Pancreas (tissue), 10 donors: ENCODE measurements at regions not wholly inside any gene's neighbourhood (a gene's known extent, or its start where the extent isn't known, plus 50 kb on each side); places are given as distances from the start of the nearest gene placed in this dataset.

Experiments
- ATAC-seq, 4 donors: fragments of 200-7000 bp; cut with Tn5 transposase; one replicate each; pipeline versions ENCODE4 v1.8.0 to v1.9.1; 2020; ENCODE audit warnings: mild to moderate bottlenecking in 4 of 4, moderate library complexity in 4 of 4
- DNase-seq, 6 donors: peaks; one replicate each; pipeline ENCODE4 v3.0.0-alpha.2; 2020
- FAIRE-seq: peaks from 2 replicates; lab custom pipeline; 2012; peaks lifted over from hg19 to GRCh38; lab: Jason Lieb, UNC
- H3K27ac ChIP-seq, 4 donors: fragments of 200-600 bp; sonication (generic); 1 replicate in 3 of 4; 2 replicates in 1 of 4; pipeline versions ENCODE4 v1.5.0 to v1.8.0; 2020
- H3K27me3 ChIP-seq, 4 donors: fragments of 200-600 bp; one replicate each; pipeline ENCODE4 v1.8.0; 2021
- H3K36me3 ChIP-seq, 3 donors: fragments of 200-600 bp; sonication (generic) in 1 of 3; one replicate each; pipeline versions ENCODE4 v1.5.0 to v1.8.0; 2020 to 2021
- H3K4me1 ChIP-seq, 3 donors: fragments of 200-600 bp; one replicate each; pipeline ENCODE4 v1.8.0; 2021
- H3K4me3 ChIP-seq, 4 donors: fragments of 200-600 bp; sonication (generic) in 2 of 4; one replicate each; pipeline versions ENCODE4 v1.5.0 to v1.8.0; 2020 to 2021
- H3K9me3 ChIP-seq, 4 donors: fragments of 200-600 bp; one replicate each; pipeline ENCODE4 v1.8.0; 2021
- CTCF ChIP-seq, 4 donors: fragments of 200-600 bp; sonication (generic) in 3 of 4; IDR thresholded peaks; one replicate each; pipeline versions ENCODE4 v1.5.0 to v1.8.0; 2021; ENCODE audit warnings: antibody characterized with exemption in 4 of 4
- whole genome bisulfite sequencing, 2 donors: extraction: QIAGEN DNeasy Blood & Tissue Kit; methylation state at CpG; one replicate each; pipeline ENCODE4 v1.1.7; 2013; 5-methylcytosine and 5-hydroxymethylcytosine counted together
- intact Hi-C, 3 donors: fragments of 100-400 bp; cut with DNase I; formaldehyde crosslinking; loops; one replicate each; pipeline versions ENCODE4 v1.11.1 to v1.14.2; 2022
- donor health status: healthy with polysubstance abuse.
- donor health status: DM: no; HTN: no; CAD: no; lungs with moderate emphysema.
- donor health status: DM: no; HTN: no; CAD: no.
- donor health status: control.
- donor health status: control.
- donor health status: Bipolar disorder and iron deficiency.
- donor health status: DM: yes; HTN: yes; CAD: no.
- donor health status: DM: no; HTN: no; CAD: no.
- donor health status: DM: no; HTN: no; CAD: no.
- donor health status: DM: yes; HTN: yes; CAD: no.

DNA sequence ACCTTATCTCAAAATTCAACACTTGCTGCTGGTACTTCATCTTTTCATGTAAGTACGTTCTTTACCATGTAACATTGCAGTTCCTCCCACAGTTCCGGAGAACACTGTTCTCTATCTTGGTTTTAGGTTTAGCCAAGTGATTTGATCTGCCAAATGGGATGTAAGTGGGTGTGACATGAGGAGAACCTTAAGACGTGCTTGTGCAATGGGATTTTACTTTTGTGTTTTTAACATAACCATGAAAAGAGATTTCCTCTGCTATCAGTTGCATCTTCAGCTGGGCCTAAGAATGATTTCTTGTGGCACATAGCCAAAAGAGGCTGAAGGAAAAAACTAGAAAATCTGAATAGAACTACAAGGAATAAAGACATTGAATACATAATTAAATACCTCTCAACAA, 894.5 kb upstream of the ALCAM start:
- FAIRE-seq, result no peak
- WGBS, 2 donors, result 61 to 76% methylated on average over 3 of the region's 3 CpGs

DNA sequence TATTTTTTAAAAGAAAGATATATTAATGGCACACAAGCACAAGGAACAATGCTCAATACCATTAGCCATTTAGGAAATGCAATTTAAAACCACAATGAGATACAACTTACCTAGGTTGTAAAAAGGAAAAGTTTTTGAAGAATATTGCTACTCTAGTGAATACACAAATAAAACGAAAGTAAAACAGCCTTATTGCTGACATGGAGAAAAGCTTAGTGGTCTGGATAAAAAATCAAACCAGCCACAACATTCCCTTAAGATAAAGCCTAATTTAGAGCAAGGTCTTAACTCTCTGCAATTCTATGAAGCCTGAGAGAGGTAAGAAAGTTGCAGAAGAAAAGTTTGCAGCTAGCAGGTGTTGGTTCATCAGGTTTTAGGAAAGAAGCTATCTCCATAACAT, 892.7 kb upstream of the ALCAM start:
- no peaks in the 10 kb centered on the region for H3K27me3 ChIP-seq
- TF ChIP-seq CTCF (IDR thresholded peaks at IDR 0.05), result no peak
- H3K4me1 ChIP-seq, result no peaks in the 10 kb centered on the region
- no peak overlapping the region for H3K4me3 ChIP-seq
- no peak for FAIRE-seq
- WGBS, 2 donors, result 41 to 70% methylated on average over 1 of the region's 1 CpG
- no peak overlapping the region for H3K27ac ChIP-seq
- peaks cover 0 to 3% (median 0%) of the 10 kb centered on the region in 4 donors for H3K9me3 ChIP-seq
- DNase-seq, result no peak
- ATAC-seq, result no peak
- H3K36me3 ChIP-seq, result no peaks in the 10 kb centered on the region
- intact Hi-C loops, result no loop called here

More for the DNA sequence above, 894.5 kb upstream of the ALCAM start:
- ATAC-seq (no peak), DNase-seq (no peak)
- Histone ChIP-seq H3K9me3 (peaks cover 0 to 3% (median 0%) of the 10 kb centered on the region in 4 donors), H3K4me3 (no peak overlapping the region), H3K4me1 (no peaks in the 10 kb centered on the region), H3K27me3 (no peaks in the 10 kb centered on the region), H3K27ac (no peak overlapping the region), H3K36me3 (no peaks in the 10 kb centered on the region)
- no peak for TF ChIP-seq CTCF (IDR thresholded peaks at IDR 0.05)
- intact Hi-C loops, result no loop called here

DNA sequence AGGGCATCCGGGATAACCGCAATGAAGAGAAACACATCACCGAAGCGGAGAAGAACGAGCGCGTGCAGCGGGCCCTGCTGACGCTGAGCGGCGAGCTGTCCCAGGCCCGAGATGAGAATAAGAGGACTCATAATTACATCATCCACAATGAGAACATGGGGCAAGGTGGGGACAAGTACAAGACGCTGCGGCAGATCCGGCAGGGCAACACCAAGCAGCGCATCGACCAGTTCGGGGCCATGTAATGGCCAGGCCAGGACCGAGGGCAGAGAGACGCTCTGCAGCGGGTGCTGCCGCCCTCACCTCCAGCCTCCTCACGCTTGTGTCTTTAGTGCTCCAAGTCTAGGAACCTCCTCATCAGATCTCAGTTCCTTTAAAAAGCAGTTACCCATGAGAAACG, 863.7 kb upstream of the ALCAM start:
- H3K36me3 ChIP-seq, result no peaks in the 10 kb centered on the region
- 91 to 93% methylated on average over 24 of the region's 24 CpGs for WGBS, 2 donors
- intact Hi-C loops, result no loop called here
- H3K9me3 ChIP-seq, result no peaks in the 10 kb centered on the region
- ATAC-seq (no peak), DNase-seq (peak in 1 of 6 donors; percentile 34), FAIRE-seq (no peak)
- no peak overlapping the region for H3K27ac ChIP-seq
- H3K27me3 ChIP-seq, result no peaks in the 10 kb centered on the region
- no peak for TF ChIP-seq CTCF (IDR thresholded peaks at IDR 0.05)
- H3K4me1 ChIP-seq, result no peaks in the 10 kb centered on the region
- no peak overlapping the region for H3K4me3 ChIP-seq

DNA sequence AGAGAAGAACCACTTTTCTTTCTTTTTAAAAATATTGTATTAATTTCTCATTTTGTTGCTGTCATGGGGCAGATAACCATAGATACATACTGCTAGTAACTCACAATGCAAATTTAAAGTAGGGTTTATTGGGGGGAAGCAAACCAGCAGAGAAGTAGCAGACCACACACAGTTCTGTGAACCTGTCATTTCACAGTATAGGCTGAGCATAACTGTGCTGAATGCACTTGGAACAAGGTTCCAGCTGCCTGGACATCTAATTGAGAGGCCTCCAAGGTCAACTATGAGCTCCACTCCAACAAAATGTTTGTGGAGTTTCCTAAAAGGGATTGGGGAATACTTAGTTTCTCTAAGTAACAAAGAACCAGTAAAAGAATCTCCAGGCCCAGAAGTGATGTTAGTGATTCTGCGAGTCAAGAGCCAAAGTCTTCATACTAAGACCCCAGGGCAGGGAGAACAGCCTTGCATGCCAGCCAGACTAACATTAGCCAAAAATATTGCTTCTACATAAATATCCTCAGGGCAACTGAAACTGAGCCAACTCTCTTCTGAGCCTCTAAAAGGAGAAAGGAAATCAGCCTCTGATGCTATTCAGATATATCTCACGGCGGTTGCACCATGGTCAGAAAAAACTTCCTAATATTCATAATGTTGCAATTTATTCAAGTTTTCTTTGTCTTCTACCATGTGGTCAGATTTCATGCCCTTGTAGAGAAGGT, 856.4 kb upstream of the ALCAM start:
- H3K36me3 ChIP-seq, result no peaks in the 10 kb centered on the region

More for the DNA sequence above, 856.4 kb upstream of the ALCAM start:
- Histone ChIP-seq H3K9me3 (no peaks in the 10 kb centered on the region), H3K27me3 (no peaks in the 10 kb centered on the region), H3K4me1 (no peaks in the 10 kb centered on the region), H3K27ac (no peak overlapping the region), H3K4me3 (no peak overlapping the region)
- DNase-seq (no peak), ATAC-seq (no peak), FAIRE-seq (no peak)
- TF ChIP-seq CTCF (IDR thresholded peaks at IDR 0.05), result no peak
- WGBS, 2 donors, result 84 to 89% methylated on average over 3 of the region's 3 CpGs
- intact Hi-C loops, result no loop called here
